ENCODE measurements at regions not wholly inside any gene's neighbourhood (a gene's known extent, or its start where the extent isn't known, plus 50 kb on each side); places are given as distances from the start of the nearest gene placed in this dataset.
"Not testable (repeated sequence)": the region's sequence is repeated elsewhere in the genome, so short reads cannot be mapped to it uniquely, and the experiment has no call there.

GRCh38 chr7:16369855-16370254 lies 51.5 kb downstream of the CRPPA start:
- no peak for DNase-seq (ENCODE audit: low spot score)

GRCh38 chr7:16369309-16369708 lies 52.0 kb downstream of the CRPPA start:
- DNase-seq (ENCODE audit: low spot score): not testable (repeated sequence)

- DNase-seq (ENCODE audit: low spot score): no peak
Observed at GRCh38 chr7:16368885-16369284, 52.5 kb downstream of the CRPPA start.

- no peak for DNase-seq (ENCODE audit: low spot score)
Observed at GRCh38 chr7:16367115-16367514, 54.2 kb downstream of the CRPPA start.

- DNase-seq (ENCODE audit: low spot score): no peak
Observed at GRCh38 chr7:16365952-16366351, 55.4 kb downstream of the CRPPA start.

- DNase-seq (ENCODE audit: low spot score): no peak
Observed at GRCh38 chr7:16365177-16365576, 56.2 kb downstream of the CRPPA start.

- no peak for DNase-seq (ENCODE audit: low spot score)
Observed at GRCh38 chr7:16359216-16359615, 62.1 kb downstream of the CRPPA start.

GRCh38 chr7:16357921-16358320 lies 63.4 kb downstream of the CRPPA start:
- no peak for DNase-seq (ENCODE audit: low spot score)

GRCh38 chr7:16357474-16357873 lies 63.9 kb downstream of the CRPPA start:
- no peak for DNase-seq (ENCODE audit: low spot score)

GRCh38 chr7:16356301-16356958 lies 64.9 kb downstream of the CRPPA start:
- no peak for DNase-seq (ENCODE audit: low spot score)

- DNase-seq (ENCODE audit: low spot score): no peak
Observed at GRCh38 chr7:16354573-16354972, 66.8 kb downstream of the CRPPA start.

- no peak for DNase-seq (ENCODE audit: low spot score)
Observed at GRCh38 chr7:16353226-16353625, 68.1 kb downstream of the CRPPA start.

GRCh38 chr7:16350634-16351033 lies 70.7 kb downstream of the CRPPA start:
- no peak for DNase-seq (ENCODE audit: low spot score)

GRCh38 chr7:16348251-16348650 lies 73.1 kb downstream of the CRPPA start:
- no peak for DNase-seq (ENCODE audit: low spot score)

- DNase-seq (ENCODE audit: low spot score): no peak
Observed at GRCh38 chr7:16347827-16348192, 73.5 kb downstream of the CRPPA start.

GRCh38 chr7:16347066-16347826 lies 74.1 kb downstream of the CRPPA start:
- no peak for DNase-seq (ENCODE audit: low spot score)

GRCh38 chr7:16345979-16346958 lies 75.1 kb downstream of the CRPPA start:
- DNase-seq (ENCODE audit: low spot score): peak; percentile 25

- no peak for DNase-seq (ENCODE audit: low spot score)
Observed at GRCh38 chr7:16344927-16345326, 76.4 kb downstream of the CRPPA start.

- DNase-seq (ENCODE audit: low spot score): no peak
Observed at GRCh38 chr7:16343612-16344011, 77.7 kb downstream of the CRPPA start.

GRCh38 chr7:16338065-16338464 lies 83.3 kb downstream of the CRPPA start:
- no peak for DNase-seq (ENCODE audit: low spot score)

- DNase-seq (ENCODE audit: low spot score): no peak
Observed at GRCh38 chr7:16326106-16326505, 95.2 kb downstream of the CRPPA start.

- DNase-seq (ENCODE audit: low spot score): no peak
Observed at GRCh38 chr7:16323313-16323712, 98.0 kb downstream of the CRPPA start.

Measured in hepatic stellate cell (primary cell).